Transverse colon (tissue), 4 donors: ENCODE measurements at regions not wholly inside any gene's neighbourhood (a gene's known extent, or its start where the extent isn't known, plus 50 kb on each side); places are given as distances from the start of the nearest gene placed in this dataset.

ENCODE experiments used
- EP300 ChIP-seq: sonication (generic); formaldehyde crosslinking; IDR thresholded peaks from one replicate; pipeline ENCODE4 v1.6.1; 2017; ENCODE audit warnings: antibody characterized with exemption, low read depth
- POLR2A ChIP-seq: fragments of 450-650 bp; IDR thresholded peaks from one replicate; pipeline ENCODE4 v1.6.1; 2016; ENCODE audit warnings: antibody characterized with exemption, mild to moderate bottlenecking, moderate library complexity
- POLR2AphosphoS5 ChIP-seq, 3 donors: sonication (generic); formaldehyde crosslinking; IDR thresholded peaks; one replicate each; pipeline ENCODE4 v1.6.1; 2016; ENCODE audit warnings: antibody characterized with exemption in 3 of 3
- TF ChIP-seq, protein P1 (sequence below), 5 experiments: fragments of 200-600 bp in 3 of 5; fragments of 450-650 bp in 2 of 5; sonication (generic) in 3 of 5; IDR thresholded peaks; 1 replicate in 2 of 5; 2 replicates in 3 of 5; pipeline ENCODE4 v1.5.1; 2016 to 2017; ENCODE audit warnings: antibody characterized with exemption in 5 of 5, inconsistent platforms in 3 of 5, mild to moderate bottlenecking in 2 of 5, moderate library complexity in 1 of 5

DNA sequence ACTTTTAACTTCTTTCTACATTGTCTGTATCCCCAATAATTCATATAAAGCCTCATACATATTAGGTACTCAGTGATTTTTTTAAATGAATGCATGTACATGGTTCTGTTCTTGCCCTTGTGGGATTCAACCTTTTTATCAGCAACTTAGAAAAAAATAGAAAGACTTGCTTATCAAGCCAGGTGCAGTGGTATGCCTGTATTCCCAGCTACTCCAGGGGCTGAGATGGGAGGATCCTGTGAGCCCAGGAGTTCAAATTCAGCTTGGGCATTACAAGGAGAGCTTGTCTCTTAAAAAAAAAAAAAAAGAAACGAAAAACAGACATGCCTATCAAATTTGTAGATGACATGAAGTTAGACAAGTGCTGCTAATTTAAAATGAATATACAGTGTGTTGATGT lies 54.2 kb upstream of the MYCBP2 start:
- TF ChIP-seq, protein P1, sequence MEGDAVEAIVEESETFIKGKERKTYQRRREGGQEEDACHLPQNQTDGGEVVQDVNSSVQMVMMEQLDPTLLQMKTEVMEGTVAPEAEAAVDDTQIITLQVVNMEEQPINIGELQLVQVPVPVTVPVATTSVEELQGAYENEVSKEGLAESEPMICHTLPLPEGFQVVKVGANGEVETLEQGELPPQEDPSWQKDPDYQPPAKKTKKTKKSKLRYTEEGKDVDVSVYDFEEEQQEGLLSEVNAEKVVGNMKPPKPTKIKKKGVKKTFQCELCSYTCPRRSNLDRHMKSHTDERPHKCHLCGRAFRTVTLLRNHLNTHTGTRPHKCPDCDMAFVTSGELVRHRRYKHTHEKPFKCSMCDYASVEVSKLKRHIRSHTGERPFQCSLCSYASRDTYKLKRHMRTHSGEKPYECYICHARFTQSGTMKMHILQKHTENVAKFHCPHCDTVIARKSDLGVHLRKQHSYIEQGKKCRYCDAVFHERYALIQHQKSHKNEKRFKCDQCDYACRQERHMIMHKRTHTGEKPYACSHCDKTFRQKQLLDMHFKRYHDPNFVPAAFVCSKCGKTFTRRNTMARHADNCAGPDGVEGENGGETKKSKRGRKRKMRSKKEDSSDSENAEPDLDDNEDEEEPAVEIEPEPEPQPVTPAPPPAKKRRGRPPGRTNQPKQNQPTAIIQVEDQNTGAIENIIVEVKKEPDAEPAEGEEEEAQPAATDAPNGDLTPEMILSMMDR (IDR thresholded peaks at IDR 0.05): no peak
- TF ChIP-seq POLR2A (no peak), POLR2AphosphoS5 (IDR thresholded peaks at IDR 0.05) (no peak), EP300 (no peak)
